CD14-positive monocyte (primary cell): ENCODE measurements at regions not wholly inside any gene's neighbourhood (a gene's known extent, or its start where the extent isn't known, plus 50 kb on each side); places are given as distances from the start of the nearest gene placed in this dataset.

Source experiments
- DNase-seq, 3 donors: peaks; one replicate each; pipeline ENCODE4 v3.0.0-alpha.2; 2011 to 2022
- H2AFZ ChIP-seq: 2 replicates; pipeline ENCODE4 v1.6.0; 2012; ENCODE audit warnings: mild to moderate bottlenecking, low read depth, low read length, inconsistent platforms; ENCODE audit not compliant: insufficient read depth, poor library complexity, severe bottlenecking
- H3K27ac ChIP-seq, 2 donors: 1 replicate in 1 of 2; 2 replicates in 1 of 2; pipeline ENCODE4 v1.5.1; 2012 to 2013; ENCODE audit warnings: low read length in 2 of 2, control low read depth in 1 of 2, inconsistent platforms in 1 of 2, low read depth in 1 of 2, mild to moderate bottlenecking in 1 of 2
- H3K27me3 ChIP-seq, 2 donors: one replicate each; pipeline versions ENCODE4 v1.6.0 to v1.6.1; 2011 to 2013; ENCODE audit warnings: low read length in 2 of 2; ENCODE audit not compliant: control insufficient read depth in 2 of 2, insufficient read depth in 2 of 2
- H3K36me3 ChIP-seq, 2 donors: replicated peaks in 1 of 2; 1 replicate in 1 of 2; 2 replicates in 1 of 2; pipeline versions ENCODE4 v1.5.1 to v1.6.1; 2012 to 2013; ENCODE audit warnings: low read length in 2 of 2, control low read depth in 1 of 2, inconsistent platforms in 1 of 2, mild to moderate bottlenecking in 1 of 2; ENCODE audit not compliant: insufficient read depth in 2 of 2, control insufficient read depth in 1 of 2
- H3K4me1 ChIP-seq, 2 donors: 1 replicate in 1 of 2; 2 replicates in 1 of 2; pipeline versions ENCODE4 v1.5.1 to v1.6.1; 2012 to 2013; ENCODE audit warnings: low read length in 2 of 2, control low read depth in 1 of 2, inconsistent platforms in 1 of 2, mild to moderate bottlenecking in 1 of 2, moderate library complexity in 1 of 2; ENCODE audit not compliant: insufficient read depth in 2 of 2, control insufficient read depth in 1 of 2
- H3K4me2 ChIP-seq: replicated peaks from 2 replicates; pipeline ENCODE3; 2012; ENCODE audit warnings: low read length, moderate library complexity, mild to moderate bottlenecking; ENCODE audit not compliant: poor library complexity, severe bottlenecking; ENCODE audit errors: extremely low read depth
- H3K4me3 ChIP-seq, 3 experiments: fragments of 200-600 bp in 1 of 3; sonication (generic) in 1 of 3; replicated peaks in 1 of 3; 1 replicate in 2 of 3; 2 replicates in 1 of 3; pipeline ENCODE4 v1.5.1; 2011 to 2013; ENCODE audit warnings: low read length in 3 of 3, mild to moderate bottlenecking in 3 of 3, control low read depth in 2 of 3, low read depth in 2 of 3, inconsistent platforms in 1 of 3, moderate library complexity in 1 of 3
- H3K79me2 ChIP-seq: 2 replicates; pipeline ENCODE4 v1.6.0; 2012; ENCODE audit warnings: mild to moderate bottlenecking, control low read depth, inconsistent platforms, low read length, moderate library complexity; ENCODE audit not compliant: insufficient read depth
- H3K9ac ChIP-seq: 2 replicates; pipeline ENCODE4 v1.6.0; 2017; ENCODE audit warnings: low read length, mild to moderate bottlenecking; ENCODE audit not compliant: insufficient read depth, poor library complexity, severe bottlenecking
- H3K9me3 ChIP-seq, 2 donors: replicated peaks in 1 of 2; 1 replicate in 1 of 2; 2 replicates in 1 of 2; pipeline versions ENCODE4 v1.5.1 to v1.6.1; 2012 to 2013; ENCODE audit warnings: low read length in 2 of 2, control low read depth in 1 of 2; ENCODE audit not compliant: control insufficient read depth in 1 of 2, insufficient read depth in 1 of 2
- H4K20me1 ChIP-seq: 2 replicates; pipeline ENCODE4 v1.6.0; 2012; ENCODE audit warnings: mild to moderate bottlenecking, low read length, control low read depth, moderate library complexity; ENCODE audit not compliant: insufficient read depth
- H3K27ac Mint-ChIP-seq, 7 donors: one replicate each; pipeline ENCODE4 v1.8.0; 2020; ENCODE audit warnings: mild to moderate bottlenecking in 7 of 7, mixed read lengths in 7 of 7, moderate library complexity in 6 of 7, inconsistent platforms in 2 of 7
- H3K27me3 Mint-ChIP-seq, 3 donors: one replicate each; pipeline ENCODE4 v1.8.0; 2021 to 2022; ENCODE audit warnings: low read depth in 3 of 3, mild to moderate bottlenecking in 3 of 3, mixed read lengths in 3 of 3, moderate library complexity in 3 of 3, inconsistent platforms in 1 of 3
- H3K36me3 Mint-ChIP-seq, 2 donors: one replicate each; pipeline ENCODE4 v1.8.0; 2020; ENCODE audit warnings: mixed read lengths in 2 of 2, inconsistent platforms in 1 of 2, mild to moderate bottlenecking in 1 of 2
- H3K4me1 Mint-ChIP-seq: one replicate; pipeline ENCODE4 v1.8.0; 2020; ENCODE audit warnings: mild to moderate bottlenecking, mixed read lengths
- H3K4me3 Mint-ChIP-seq, 2 donors: one replicate each; pipeline ENCODE4 v1.8.0; 2020; ENCODE audit warnings: mild to moderate bottlenecking in 2 of 2, mixed read lengths in 2 of 2, moderate library complexity in 1 of 2
- H3K9me3 Mint-ChIP-seq, 7 donors: one replicate each; pipeline ENCODE4 v1.8.0; 2020 to 2022; ENCODE audit warnings: mixed read lengths in 7 of 7, mild to moderate bottlenecking in 6 of 7, moderate library complexity in 6 of 7, inconsistent platforms in 2 of 7
- WGBS: methylation state at CpG from one replicate; pipeline ENCODE4 v1.1.5; 2013; ENCODE audit warnings: missing lambda C conversion rate; ENCODE audit not compliant: insufficient coverage; 5-methylcytosine and 5-hydroxymethylcytosine counted together
- intact Hi-C, 2 donors: fragments of 100-400 bp; cut with micrococcal nuclease; formaldehyde crosslinking; loops; one replicate each; pipeline versions ENCODE4 v1.15.0 to v1.15.1; 2023
- TF ChIP-seq, protein P1 (sequence below): fragments of 200-600 bp; IDR thresholded peaks from one replicate; pipeline ENCODE4 v1.8.0; 2022; ENCODE audit warnings: antibody characterized with exemption, mild to moderate bottlenecking

DNA sequence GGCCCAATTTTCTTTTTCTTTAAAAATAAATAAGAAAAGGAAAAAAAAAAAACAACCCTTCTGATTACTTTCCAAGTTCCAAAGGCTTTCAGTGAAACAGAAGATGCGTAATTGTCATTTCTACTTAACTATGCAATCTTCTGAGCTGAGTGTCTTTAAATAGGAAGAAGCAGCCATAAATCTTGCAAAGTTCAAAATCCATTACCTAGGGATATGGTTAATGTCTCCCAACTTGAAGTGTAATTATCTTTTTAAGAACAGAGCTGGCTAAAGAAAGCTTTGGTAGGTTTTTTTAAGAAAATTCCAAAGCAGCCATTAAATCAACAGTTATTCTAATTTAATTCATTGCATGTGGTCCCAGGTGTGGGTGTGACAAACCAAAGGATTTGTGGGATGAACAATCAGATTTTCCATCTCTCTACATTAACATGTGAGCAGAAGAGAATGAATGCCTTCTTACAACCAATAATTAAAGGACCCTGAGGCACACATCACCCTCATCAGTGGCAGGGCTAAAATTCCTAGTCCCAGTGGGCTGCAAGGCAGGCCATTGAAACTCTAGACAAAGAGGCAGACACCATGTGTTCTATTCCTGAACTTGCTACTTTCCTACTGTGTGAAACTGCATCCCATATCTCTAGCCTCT is 419.2 kb downstream of the REEP3 start:
- H3K27ac ChIP-seq, result no peak overlapping the region
- H4K20me1 ChIP-seq, result no peaks in the 10 kb centered on the region
- Mint-ChIP-seq H3K9me3 (peaks cover 0 to 3% (median 0%) of the 10 kb centered on the region in 7 donors), H3K27me3 (peaks cover 0 to 3% (median 3%) of the 10 kb centered on the region in 3 donors), H3K4me3 (no peak overlapping the region), H3K36me3 (no peaks in the 10 kb centered on the region), H3K4me1 (no peaks in the 10 kb centered on the region), H3K27ac (no peak overlapping the region)
- no peak overlapping the region for H3K4me3 ChIP-seq
- H3K4me2 ChIP-seq, result no peak overlapping the region
- H3K27me3 ChIP-seq, result no peaks in the 10 kb centered on the region
- no peaks in the 10 kb centered on the region for H3K9me3 ChIP-seq
- H3K79me2 ChIP-seq, result no peaks in the 10 kb centered on the region
- WGBS, result no CpG with 5 or more reads among the region's 1 CpG
- no peaks in the 10 kb centered on the region for H3K4me1 ChIP-seq
- H2AFZ ChIP-seq, result no peak overlapping the region
- intact Hi-C loops, result no loop called here
- TF ChIP-seq, protein P1, sequence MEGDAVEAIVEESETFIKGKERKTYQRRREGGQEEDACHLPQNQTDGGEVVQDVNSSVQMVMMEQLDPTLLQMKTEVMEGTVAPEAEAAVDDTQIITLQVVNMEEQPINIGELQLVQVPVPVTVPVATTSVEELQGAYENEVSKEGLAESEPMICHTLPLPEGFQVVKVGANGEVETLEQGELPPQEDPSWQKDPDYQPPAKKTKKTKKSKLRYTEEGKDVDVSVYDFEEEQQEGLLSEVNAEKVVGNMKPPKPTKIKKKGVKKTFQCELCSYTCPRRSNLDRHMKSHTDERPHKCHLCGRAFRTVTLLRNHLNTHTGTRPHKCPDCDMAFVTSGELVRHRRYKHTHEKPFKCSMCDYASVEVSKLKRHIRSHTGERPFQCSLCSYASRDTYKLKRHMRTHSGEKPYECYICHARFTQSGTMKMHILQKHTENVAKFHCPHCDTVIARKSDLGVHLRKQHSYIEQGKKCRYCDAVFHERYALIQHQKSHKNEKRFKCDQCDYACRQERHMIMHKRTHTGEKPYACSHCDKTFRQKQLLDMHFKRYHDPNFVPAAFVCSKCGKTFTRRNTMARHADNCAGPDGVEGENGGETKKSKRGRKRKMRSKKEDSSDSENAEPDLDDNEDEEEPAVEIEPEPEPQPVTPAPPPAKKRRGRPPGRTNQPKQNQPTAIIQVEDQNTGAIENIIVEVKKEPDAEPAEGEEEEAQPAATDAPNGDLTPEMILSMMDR, result no peak
- no peak overlapping the region for H3K9ac ChIP-seq
- H3K36me3 ChIP-seq, result no peaks in the 10 kb centered on the region
- no peak for DNase-seq

DNA sequence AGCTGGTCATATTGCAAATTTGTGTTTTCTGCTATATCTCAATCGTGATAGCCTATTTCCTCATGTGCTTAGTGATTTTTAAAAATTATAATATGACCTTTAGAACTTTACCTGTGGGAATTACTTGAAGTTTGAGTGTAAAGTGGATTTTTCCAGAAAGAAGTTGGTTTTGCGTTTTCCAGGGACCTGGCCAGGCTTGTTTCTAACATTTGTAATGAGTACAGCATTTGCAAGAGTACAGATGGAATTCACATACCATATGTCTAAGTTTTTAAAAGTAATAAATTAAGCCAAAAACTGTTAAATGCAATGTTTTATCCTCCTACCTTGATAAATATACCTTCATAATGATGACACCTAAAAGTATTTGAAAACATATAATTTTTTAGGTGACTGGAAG is 443.2 kb downstream of the REEP3 start:
- no peak overlapping the region for H3K4me2 ChIP-seq
- DNase-seq, result no peak
- H3K27me3 ChIP-seq, result no peaks in the 10 kb centered on the region
- H2AFZ ChIP-seq, result no peak overlapping the region
- H3K4me1 ChIP-seq, result no peaks in the 10 kb centered on the region
- no peaks in the 10 kb centered on the region for H3K79me2 ChIP-seq
- intact Hi-C loops, result no loop called here
- no peaks in the 10 kb centered on the region for H3K36me3 ChIP-seq
- no peak overlapping the region for H3K9ac ChIP-seq
- Mint-ChIP-seq H3K27me3 (peaks cover 0 to 3% (median 2%) of the 10 kb centered on the region in 3 donors), H3K4me1 (no peaks in the 10 kb centered on the region), H3K9me3 (peaks cover 0 to 13% (median 2%) of the 10 kb centered on the region in 7 donors), H3K27ac (no peak overlapping the region), H3K4me3 (no peak overlapping the region), H3K36me3 (no peaks in the 10 kb centered on the region)
- H4K20me1 ChIP-seq, result no peaks in the 10 kb centered on the region
- H3K4me3 ChIP-seq, result no peak overlapping the region
- WGBS, result no CpG with 5 or more reads among the region's 2 CpGs
- no peak overlapping the region for H3K27ac ChIP-seq
- no peaks in the 10 kb centered on the region for H3K9me3 ChIP-seq
- TF ChIP-seq, protein P1, result no peak
